ENCODE measurements at regions not wholly inside any gene's neighbourhood (a gene's known extent, or its start where the extent isn't known, plus 50 kb on each side); places are given as distances from the start of the nearest gene placed in this dataset.

- TF ChIP-seq POLR2A (IDR thresholded peaks at IDR 0.05; ENCODE audit: extremely low read depth, insufficient read length) = no peak
- TF ChIP-seq CTCF (IDR thresholded peaks at IDR 0.05; ENCODE audit: low read depth, low read length) = no peak
These were observed 106.2 kb upstream of the EMB start for GRCh38 chr5:50547303-50547702.

Data from NB4 (cell line).